Stimulated activated CD4-positive, alpha-beta T cell treated with anti-CD3 and anti-CD28 coated beads, Interleukin-4, amount 100 ng/mL, for 24 hours (primary cell): ENCODE measurements at regions not wholly inside any gene's neighbourhood (a gene's known extent, or its start where the extent isn't known, plus 50 kb on each side); places are given as distances from the start of the nearest gene placed in this dataset.

Experiments used
- DNase-seq: peaks from one replicate; pipeline ENCODE4 v3.0.0-alpha.2; 2020

GRCh38 chr6:163965426-163966348 lies 551.2 kb downstream of the QKI start:
- DNase-seq, result no peak

GRCh38 chr6:163964789-163965188 lies 550.3 kb downstream of the QKI start:
- no peak for DNase-seq

DNA sequence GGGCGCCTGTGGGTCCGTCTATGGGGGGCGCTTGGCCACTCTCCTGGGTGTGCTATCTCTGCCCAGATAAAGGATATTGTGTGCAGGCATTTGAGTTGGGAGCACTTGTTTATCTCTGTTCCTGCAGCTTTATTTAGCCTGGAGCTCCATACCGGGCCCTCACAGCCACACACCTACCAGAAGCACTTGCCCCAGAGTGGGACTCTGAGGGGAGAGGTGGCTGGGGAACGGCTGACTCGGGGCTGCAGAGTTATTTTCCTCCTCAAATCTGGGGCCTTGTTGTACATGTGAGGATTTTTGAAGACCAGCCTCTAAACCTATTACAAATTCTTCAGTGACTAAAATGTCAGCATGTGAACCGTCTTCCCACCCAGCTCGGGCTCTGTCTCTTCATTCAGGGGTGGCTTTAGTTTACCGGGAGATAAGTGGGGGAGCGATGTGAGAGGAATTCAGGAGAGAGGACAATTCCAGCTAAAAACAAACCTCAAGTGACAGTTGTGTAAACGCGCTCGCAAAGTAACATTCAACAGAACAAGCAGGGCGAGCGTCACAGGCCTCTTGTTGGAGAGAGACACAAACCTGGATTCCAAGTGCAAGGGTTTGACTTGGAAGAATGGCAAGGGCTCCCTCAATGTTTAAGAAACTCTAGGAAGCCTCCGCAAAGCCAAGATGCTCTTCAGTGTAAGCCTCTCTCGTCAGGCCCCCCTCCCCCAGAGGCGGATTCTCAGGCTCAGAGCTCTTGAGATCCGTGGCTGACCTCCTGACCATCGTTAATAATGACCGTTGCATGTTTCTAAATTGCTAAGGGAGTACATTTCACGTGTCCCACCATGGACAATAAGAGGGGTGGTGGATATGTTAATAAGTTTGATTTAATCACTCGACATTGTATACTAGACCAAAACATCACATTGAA lies 548.9 kb downstream of the QKI start:
- DNase-seq, result no peak

DNA sequence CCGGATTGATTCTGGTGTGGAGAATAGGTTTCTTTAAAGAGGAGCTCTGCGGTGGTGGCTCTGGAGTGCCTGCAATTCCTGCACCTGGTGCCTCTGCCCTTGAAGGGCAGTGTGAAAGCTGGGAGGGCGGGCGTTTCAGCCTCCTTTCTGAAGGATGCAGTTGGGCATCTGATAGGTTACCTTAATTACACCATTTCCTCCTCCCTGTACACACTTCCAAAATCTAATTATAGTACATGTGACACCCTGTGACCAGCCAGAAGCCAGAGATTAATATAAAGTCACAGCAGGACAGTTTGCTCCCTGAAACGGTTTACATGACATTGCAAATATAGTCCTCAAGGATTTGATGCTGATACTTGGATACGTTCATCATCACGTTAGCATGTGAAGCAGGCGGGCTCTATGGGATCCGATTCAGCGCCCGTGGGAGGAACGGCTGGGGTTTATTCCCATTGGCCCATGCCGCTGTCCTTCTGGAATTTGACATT lies 548.2 kb downstream of the QKI start:
- no peak for DNase-seq

DNA sequence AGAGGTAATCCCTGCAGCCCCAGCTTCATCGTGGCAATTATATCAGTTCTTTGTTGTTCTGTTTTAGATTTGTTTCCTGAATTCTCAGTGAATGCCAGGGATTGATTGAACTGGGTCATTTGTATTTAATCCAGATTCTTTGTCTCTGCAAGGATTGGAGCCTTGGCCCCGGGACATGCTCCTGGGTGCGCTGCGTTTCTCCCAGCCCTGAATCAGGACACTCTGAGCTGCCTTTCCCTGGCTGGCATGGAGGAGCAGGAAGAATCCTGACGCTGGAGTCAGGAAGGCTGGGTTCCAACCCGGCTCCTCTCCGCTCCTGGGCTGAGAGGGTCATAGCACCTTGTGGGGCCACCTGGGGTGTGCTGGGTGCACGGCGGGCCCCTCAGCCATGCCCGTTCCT lies 545.6 kb downstream of the QKI start:
- no peak for DNase-seq

DNA sequence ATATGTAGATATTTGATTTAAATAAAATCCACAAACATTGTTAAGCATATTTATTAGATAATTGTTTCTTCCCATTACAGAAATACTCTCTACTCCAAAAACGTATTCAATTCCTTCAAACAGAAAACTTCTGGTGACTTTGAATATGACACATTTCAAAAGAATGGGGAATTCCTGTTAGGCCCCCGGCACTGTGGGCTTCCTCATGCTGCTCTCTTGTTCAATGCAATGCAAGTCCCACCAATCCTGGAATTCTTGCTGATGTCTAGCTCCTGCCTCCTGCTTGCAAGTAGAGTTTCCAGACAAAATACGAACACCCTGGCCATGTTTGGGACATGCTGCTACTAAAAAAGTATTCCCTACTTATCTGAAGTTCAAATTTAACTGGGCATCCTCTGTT lies 544.1 kb downstream of the QKI start:
- no peak for DNase-seq

- DNase-seq, result peak; percentile 63
These were observed 542.3 kb downstream of the QKI start for GRCh38 chr6:163956571-163957407.

- DNase-seq, result no peak
These were observed 541.2 kb downstream of the QKI start for GRCh38 chr6:163955756-163956155.

DNA sequence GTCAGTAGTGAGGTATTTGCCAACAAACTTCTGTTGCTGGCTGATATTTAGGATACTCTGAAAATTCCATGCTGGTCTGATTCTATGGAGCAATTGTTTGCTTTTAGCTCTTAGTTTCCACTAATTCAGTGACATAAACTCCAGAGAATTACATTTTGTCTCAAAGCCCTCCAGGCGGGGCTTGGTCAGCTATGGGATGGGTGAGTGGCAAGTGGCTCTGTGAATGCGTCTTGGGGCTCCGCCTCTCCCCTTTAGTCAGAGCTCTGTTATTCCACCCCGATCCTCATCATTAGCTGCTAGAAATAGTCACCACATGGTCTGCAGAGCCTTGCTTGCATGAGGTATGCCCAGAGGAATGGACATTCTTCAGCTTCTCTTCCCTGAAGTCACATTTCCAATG lies 540.6 kb downstream of the QKI start:
- DNase-seq, result no peak

DNA sequence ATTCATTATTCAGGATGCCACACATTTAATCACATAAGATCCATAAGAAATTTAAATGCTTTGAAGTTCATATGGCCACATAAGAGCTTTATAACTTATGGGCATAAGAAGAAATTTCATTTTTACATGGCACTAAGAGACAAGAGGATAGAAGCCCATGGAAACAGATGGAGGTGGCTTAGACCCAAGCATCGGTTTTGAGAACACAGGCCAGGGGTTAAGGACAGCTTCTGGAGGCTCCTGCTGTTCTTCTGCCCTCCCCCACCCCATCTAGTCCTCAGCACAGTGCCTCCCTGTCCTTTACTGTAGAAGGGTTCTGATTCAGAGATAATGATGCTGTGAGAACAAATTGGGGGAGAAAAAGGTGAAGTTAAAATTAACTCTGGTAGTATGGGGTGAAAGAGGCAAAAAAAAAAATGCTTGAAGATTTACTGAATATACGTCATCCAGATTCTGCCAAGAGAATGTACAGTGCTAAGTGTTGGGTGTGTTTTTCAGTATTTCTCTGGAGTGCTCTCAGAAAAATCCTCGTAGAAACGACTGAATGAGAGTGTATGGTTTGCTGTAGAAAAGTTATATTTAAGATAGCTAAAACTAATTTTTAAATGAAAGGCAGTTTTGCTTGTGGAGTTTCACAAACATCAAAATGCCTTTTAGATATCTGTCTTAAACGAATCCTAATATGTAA lies 539.7 kb downstream of the QKI start:
- no peak for DNase-seq

DNA sequence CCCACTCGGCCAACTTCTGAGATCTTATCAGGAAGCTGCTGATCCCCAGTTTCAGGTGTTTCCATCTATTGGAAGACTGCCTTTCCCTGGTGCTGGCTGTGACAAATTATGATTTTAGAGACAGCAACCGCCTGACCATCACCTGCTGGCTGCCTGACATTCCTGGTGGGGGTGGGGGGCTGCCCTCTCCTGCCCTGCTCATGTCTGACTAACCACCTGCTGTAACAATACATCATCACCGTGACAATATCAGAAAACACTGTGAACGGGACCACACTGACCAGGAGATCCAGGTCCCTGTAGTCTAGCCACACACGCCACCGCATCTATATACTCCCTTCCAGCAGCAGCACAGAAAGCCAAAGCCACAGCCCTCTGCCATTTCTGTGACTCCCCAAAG lies 537.5 kb downstream of the QKI start:
- DNase-seq, result no peak

DNA sequence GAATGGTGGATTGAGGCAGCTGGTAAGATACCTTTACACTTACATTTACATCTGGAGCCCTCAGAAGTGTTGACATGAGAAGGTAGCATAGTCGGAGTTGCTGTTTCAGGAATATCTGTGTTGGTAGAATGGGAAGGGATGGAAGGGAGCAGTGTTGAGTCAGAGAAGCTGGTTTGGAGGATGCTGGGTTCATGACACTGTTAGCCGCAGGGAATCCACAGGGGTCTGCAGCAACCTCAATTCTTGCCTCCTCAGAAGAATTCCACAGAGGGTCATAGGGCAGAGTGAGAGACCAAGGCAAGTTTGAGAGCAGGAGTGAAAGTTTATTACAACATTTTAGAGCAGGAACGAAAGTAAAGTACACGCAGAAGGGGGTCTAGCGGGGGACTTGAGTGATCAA lies 536.8 kb downstream of the QKI start:
- DNase-seq, result no peak

GRCh38 chr6:163950159-163950558 lies 535.6 kb downstream of the QKI start:
- no peak for DNase-seq

GRCh38 chr6:163949431-163949830 lies 534.9 kb downstream of the QKI start:
- DNase-seq, result no peak

DNA sequence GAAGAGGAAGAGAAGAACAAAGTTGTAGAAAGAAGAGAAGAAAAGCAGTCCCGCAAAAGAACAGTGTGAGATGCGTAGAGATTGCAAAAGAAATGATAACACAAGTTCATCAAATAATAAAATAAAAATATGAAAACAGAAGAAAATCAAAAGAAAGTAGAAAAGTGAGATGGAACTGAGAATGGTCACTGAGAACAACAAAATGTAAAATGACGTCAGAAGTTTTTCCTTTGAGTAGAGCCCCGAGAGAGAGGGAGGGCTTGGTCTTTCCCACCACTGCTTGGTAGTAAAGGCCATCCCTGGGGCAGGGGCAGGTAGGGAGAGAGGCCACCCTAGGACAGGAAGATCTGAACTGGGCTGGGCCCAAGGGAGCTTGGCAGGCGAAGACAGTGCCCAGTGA lies 533.7 kb downstream of the QKI start:
- no peak for DNase-seq

DNA sequence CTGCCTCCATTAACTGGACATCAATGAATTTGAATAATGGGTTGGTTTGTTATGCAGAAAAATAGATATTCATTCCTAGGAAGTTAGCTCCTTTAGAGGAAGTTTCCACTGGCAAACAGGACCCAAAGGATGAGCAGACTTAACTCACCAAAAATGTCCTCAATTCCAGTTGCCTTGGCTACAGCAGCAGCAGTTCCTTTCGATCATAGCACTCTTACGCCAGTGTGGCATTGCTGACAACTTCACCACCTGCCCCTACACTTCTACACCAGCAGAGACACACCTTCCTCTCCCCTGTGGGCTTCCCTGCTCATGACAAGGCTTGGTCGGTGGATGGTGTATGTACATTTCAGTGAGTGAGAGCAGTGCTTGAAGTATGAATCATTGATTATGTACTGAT lies 532.8 kb downstream of the QKI start:
- no peak for DNase-seq

GRCh38 chr6:163946437-163946836 lies 531.9 kb downstream of the QKI start:
- DNase-seq, result no peak

- no peak for DNase-seq
These were observed 531.3 kb downstream of the QKI start for GRCh38 chr6:163945808-163946207.

DNA sequence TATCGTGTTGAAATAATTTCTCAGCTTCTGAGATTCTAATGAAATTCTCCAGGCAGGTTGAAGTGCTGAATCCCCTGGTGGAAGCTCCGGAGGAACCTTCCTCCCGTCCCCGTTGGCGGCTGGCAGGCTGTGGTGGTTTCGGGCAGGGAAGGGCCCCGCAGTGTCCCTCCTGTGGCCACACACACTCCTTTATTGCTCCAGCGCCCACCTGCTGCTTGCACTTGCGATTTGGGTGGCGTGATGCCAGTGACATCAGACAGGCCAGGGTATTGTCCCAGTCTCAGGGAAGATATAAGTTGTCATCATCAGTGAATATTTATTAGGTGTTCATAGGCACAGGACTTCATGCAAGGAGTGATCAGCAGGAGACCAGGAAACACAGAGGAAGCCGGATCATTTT lies 530.4 kb downstream of the QKI start:
- DNase-seq, result no peak

DNA sequence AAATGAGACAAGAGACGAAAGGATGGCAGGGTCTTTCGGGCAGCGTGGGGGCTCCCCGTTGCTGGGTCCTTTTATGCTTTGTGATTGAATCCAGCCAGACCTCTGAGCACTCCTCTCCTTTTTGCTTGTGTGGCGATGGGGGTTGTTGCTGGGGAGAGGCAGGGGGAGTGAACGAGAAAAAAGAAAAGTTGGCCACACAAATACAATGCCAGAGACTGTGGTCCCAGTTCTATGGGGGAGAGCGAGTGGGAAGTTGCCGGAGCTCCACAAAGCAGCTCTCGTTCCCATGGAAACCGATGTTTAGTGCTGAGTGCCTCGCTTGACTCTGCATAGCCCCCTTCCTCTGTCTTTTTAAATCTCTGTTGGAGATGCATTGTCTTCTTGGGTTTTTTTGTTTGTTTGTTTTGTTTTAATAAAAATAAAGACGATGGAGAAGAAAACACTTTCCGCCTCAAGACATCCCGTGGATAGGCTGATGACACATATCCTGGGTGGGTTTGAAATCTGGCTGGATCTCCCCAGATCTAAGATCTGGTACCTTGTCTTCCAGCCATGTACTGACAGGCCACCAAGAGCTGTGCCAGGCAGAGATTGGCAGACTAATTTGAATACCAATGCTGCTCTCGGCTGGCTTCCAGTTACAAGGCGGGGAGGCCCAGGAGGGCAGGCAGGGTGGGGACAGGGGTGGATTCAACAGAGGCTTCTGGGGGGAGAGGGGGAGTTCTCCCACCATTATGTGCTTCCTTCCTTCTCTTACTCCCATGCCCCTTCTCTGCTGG lies 529.3 kb downstream of the QKI start:
- DNase-seq, result no peak

- no peak for DNase-seq
These were observed 528.3 kb downstream of the QKI start for GRCh38 chr6:163942790-163943189.
